Mucosa of stomach (tissue), 1 donor: ENCODE measurements at regions not wholly inside any gene's neighbourhood (a gene's known extent, or its start where the extent isn't known, plus 50 kb on each side); places are given as distances from the start of the nearest gene placed in this dataset.

Source experiments
- H3K27me3 ChIP-seq: one replicate; pipeline ENCODE4 v1.7.0; 2013; ENCODE audit warnings: mild to moderate bottlenecking, low read length; ENCODE audit not compliant: control insufficient read depth, insufficient read depth
- H3K36me3 ChIP-seq: one replicate; pipeline ENCODE4 v1.7.0; 2013; ENCODE audit warnings: low read length; ENCODE audit not compliant: control insufficient read depth, insufficient read depth
- H3K4me1 ChIP-seq: one replicate; pipeline ENCODE4 v1.7.0; 2013; ENCODE audit warnings: mild to moderate bottlenecking, low read length; ENCODE audit not compliant: control insufficient read depth, insufficient read depth
- H3K4me3 ChIP-seq: one replicate; pipeline ENCODE4 v1.7.0; 2013; ENCODE audit warnings: low read length
- H3K9ac ChIP-seq: one replicate; pipeline ENCODE4 v1.7.0; 2013; ENCODE audit warnings: mild to moderate bottlenecking, low read length, moderate library complexity
- H3K9me3 ChIP-seq: one replicate; pipeline ENCODE4 v1.7.0; 2013; ENCODE audit warnings: mild to moderate bottlenecking, low read length, moderate library complexity; ENCODE audit not compliant: control insufficient read depth
- donor health status: Pancreatic carcinoma.

- Histone ChIP-seq H3K4me1 (no peaks in the 10 kb centered on the region), H3K4me3 (no peak overlapping the region), H3K9me3 (no peaks in the 10 kb centered on the region), H3K27me3 (no peaks in the 10 kb centered on the region), H3K36me3 (no peaks in the 10 kb centered on the region), H3K9ac (no peak overlapping the region)
These were observed 1525.0 kb upstream of the MIR17HG start for GRCh38 chr13:89822467-89822866.

GRCh38 chr13:89827552-89827951 is 1519.9 kb upstream of the MIR17HG start:
- Histone ChIP-seq H3K27me3 (no peaks in the 10 kb centered on the region), H3K9ac (no peak overlapping the region), H3K9me3 (no peaks in the 10 kb centered on the region), H3K36me3 (no peaks in the 10 kb centered on the region), H3K4me3 (no peak overlapping the region), H3K4me1 (no peaks in the 10 kb centered on the region)

- Histone ChIP-seq H3K9ac (no peak overlapping the region), H3K27me3 (no peaks in the 10 kb centered on the region), H3K4me3 (no peak overlapping the region), H3K36me3 (no peaks in the 10 kb centered on the region), H3K9me3 (no peaks in the 10 kb centered on the region), H3K4me1 (no peaks in the 10 kb centered on the region)
These were observed 1519.0 kb upstream of the MIR17HG start for GRCh38 chr13:89828506-89828905.

- H3K4me3 ChIP-seq: no peak overlapping the region
- H3K36me3 ChIP-seq: no peaks in the 10 kb centered on the region
- no peaks in the 10 kb centered on the region for H3K4me1 ChIP-seq
- H3K9ac ChIP-seq: no peak overlapping the region
- no peaks in the 10 kb centered on the region for H3K27me3 ChIP-seq
- no peaks in the 10 kb centered on the region for H3K9me3 ChIP-seq
These were observed 1516.3 kb upstream of the MIR17HG start for GRCh38 chr13:89831157-89831556.

GRCh38 chr13:89832827-89833226 is 1514.7 kb upstream of the MIR17HG start:
- H3K4me1 ChIP-seq: no peaks in the 10 kb centered on the region
- H3K4me3 ChIP-seq: no peak overlapping the region
- H3K36me3 ChIP-seq: no peaks in the 10 kb centered on the region
- H3K9ac ChIP-seq: no peak overlapping the region
- no peaks in the 10 kb centered on the region for H3K27me3 ChIP-seq
- no peaks in the 10 kb centered on the region for H3K9me3 ChIP-seq

GRCh38 chr13:89843621-89844020 is 1503.9 kb upstream of the MIR17HG start:
- H3K9ac ChIP-seq: no peak overlapping the region
- no peaks in the 10 kb centered on the region for H3K4me1 ChIP-seq
- H3K9me3 ChIP-seq: no peaks in the 10 kb centered on the region
- no peaks in the 10 kb centered on the region for H3K36me3 ChIP-seq
- no peak overlapping the region for H3K4me3 ChIP-seq
- no peaks in the 10 kb centered on the region for H3K27me3 ChIP-seq

GRCh38 chr13:89845874-89846273 is 1501.6 kb upstream of the MIR17HG start:
- no peaks in the 10 kb centered on the region for H3K4me1 ChIP-seq
- no peaks in the 10 kb centered on the region for H3K9me3 ChIP-seq
- no peaks in the 10 kb centered on the region for H3K36me3 ChIP-seq
- no peak overlapping the region for H3K9ac ChIP-seq
- no peaks in the 10 kb centered on the region for H3K27me3 ChIP-seq
- no peak overlapping the region for H3K4me3 ChIP-seq

GRCh38 chr13:89846926-89847585 is 1500.4 kb upstream of the MIR17HG start:
- H3K9ac ChIP-seq: no peak overlapping the region
- H3K4me3 ChIP-seq: no peak overlapping the region
- H3K27me3 ChIP-seq: no peaks in the 10 kb centered on the region
- no peaks in the 10 kb centered on the region for H3K36me3 ChIP-seq
- H3K9me3 ChIP-seq: no peaks in the 10 kb centered on the region
- H3K4me1 ChIP-seq: no peaks in the 10 kb centered on the region

GRCh38 chr13:89852570-89852969 is 1494.9 kb upstream of the MIR17HG start:
- H3K36me3 ChIP-seq: no peaks in the 10 kb centered on the region
- H3K9ac ChIP-seq: no peak overlapping the region
- no peaks in the 10 kb centered on the region for H3K27me3 ChIP-seq
- H3K9me3 ChIP-seq: no peaks in the 10 kb centered on the region
- H3K4me3 ChIP-seq: no peak overlapping the region
- H3K4me1 ChIP-seq: no peaks in the 10 kb centered on the region

GRCh38 chr13:89856512-89856911 is 1491.0 kb upstream of the MIR17HG start:
- H3K4me3 ChIP-seq: no peak overlapping the region
- no peaks in the 10 kb centered on the region for H3K36me3 ChIP-seq
- no peaks in the 10 kb centered on the region for H3K4me1 ChIP-seq
- H3K9ac ChIP-seq: no peak overlapping the region
- H3K9me3 ChIP-seq: no peaks in the 10 kb centered on the region
- no peaks in the 10 kb centered on the region for H3K27me3 ChIP-seq

- Histone ChIP-seq H3K27me3 (no peaks in the 10 kb centered on the region), H3K4me3 (no peak overlapping the region), H3K9me3 (no peaks in the 10 kb centered on the region), H3K4me1 (no peaks in the 10 kb centered on the region), H3K9ac (no peak overlapping the region), H3K36me3 (no peaks in the 10 kb centered on the region)
These were observed 1490.0 kb upstream of the MIR17HG start for GRCh38 chr13:89857502-89857901.

GRCh38 chr13:89862011-89862690 is 1485.3 kb upstream of the MIR17HG start:
- Histone ChIP-seq H3K36me3 (no peaks in the 10 kb centered on the region), H3K9ac (no peak overlapping the region), H3K4me1 (no peaks in the 10 kb centered on the region), H3K9me3 (no peaks in the 10 kb centered on the region), H3K4me3 (no peak overlapping the region), H3K27me3 (no peaks in the 10 kb centered on the region)
